K562 (cell line): ENCODE measurements at regions not wholly inside any gene's neighbourhood (a gene's known extent, or its start where the extent isn't known, plus 50 kb on each side); places are given as distances from the start of the nearest gene placed in this dataset.

ENCODE experiments used
- ATAC-seq: fragments of 200-7000 bp; cut with Tn5 transposase; 3 replicates; pipeline ENCODE4 v1.9.1; 2020; ENCODE audit warnings: moderate library complexity
- BruUV-seq: library from RNA; stranded (reverse); fragments of 400-500 nt; replicated peaks from 2 replicates; lab custom pipeline; 2021; lab: Mats Ljungman, UMichigan
- CTCF ChIA-PET: fragments of 300-600 bp; formaldehyde crosslinking; extraction: SDS; loops from one replicate; lab custom pipeline; 2021; ENCODE audit warnings: low intra/inter-chr PET ratio; lab: Yijun Ruan, JAX
- POLR2A ChIA-PET: fragments of 300-600, 350-650 bp; sonication (Branson Sonifier 250); formaldehyde crosslinking; extraction: SDS; loops from one replicate; lab custom pipeline; 2021; ENCODE audit warnings: antibody characterized with exemption, inconsistent platforms; lab: Yijun Ruan, JAX
- DNase-seq, 4 experiments: peaks; one replicate each; pipeline versions ENCODE4 v3.0.0 to v3.0.0-alpha.2; 2011 to 2018; ENCODE audit warnings: low spot score in 3 of 4, mixed read lengths in 3 of 4; ENCODE audit errors: extremely low read depth in 1 of 4
- FAIRE-seq: peaks from 2 replicates; lab custom pipeline; 2011; peaks lifted over from hg19 to GRCh38; lab: Jason Lieb, UNC
- H2AFZ ChIP-seq: 2 replicates; pipeline ENCODE4 v1.6.0; 2011; ENCODE audit warnings: low read depth, low read length, control low read depth, inconsistent platforms
- H3K27ac ChIP-seq: fragments of 200-600 bp; 3 replicates; pipeline ENCODE4 v1.8.0; 2011; ENCODE audit warnings: low read depth, mild to moderate bottlenecking, control low read depth, inconsistent platforms, low read length, moderate library complexity, mixed read lengths; ENCODE audit errors: extremely low read depth
- H3K27me3 ChIP-seq, 2 experiments: fragments of 300-600 bp in 1 of 2; 2 replicates in 1 of 2; 3 replicates in 1 of 2; pipeline versions ENCODE4 v1.6.0 to v1.8.0; 2011; ENCODE audit warnings: inconsistent platforms in 2 of 2, low read length in 2 of 2, mild to moderate bottlenecking in 1 of 2, mixed read lengths in 1 of 2, moderate library complexity in 1 of 2; ENCODE audit not compliant: control insufficient read depth in 2 of 2, insufficient read depth in 2 of 2
- H3K36me3 ChIP-seq: fragments of 300-600 bp; 3 replicates; pipeline ENCODE4 v1.8.0; 2011; ENCODE audit warnings: mild to moderate bottlenecking, low read length, inconsistent platforms; ENCODE audit not compliant: control insufficient read depth, insufficient read depth
- H3K4me1 ChIP-seq, 2 experiments: fragments of 200-600 bp in 1 of 2; replicated peaks in 1 of 2; 2 replicates in 1 of 2; 3 replicates in 1 of 2; pipeline versions ENCODE4 v1.5.1 to v1.8.0; 2011; ENCODE audit warnings: inconsistent platforms in 2 of 2, low read length in 2 of 2, mild to moderate bottlenecking in 1 of 2, mixed read lengths in 1 of 2, moderate library complexity in 1 of 2; ENCODE audit not compliant: control insufficient read depth in 2 of 2, insufficient read depth in 2 of 2
- H3K4me2 ChIP-seq: 2 replicates; pipeline ENCODE4 v1.6.1; 2011; ENCODE audit warnings: low read length, control low read depth, inconsistent platforms, mixed read lengths; ENCODE audit not compliant: insufficient read depth
- H3K4me3 ChIP-seq: fragments of 200-600 bp; sonication (generic), shearing (Covaris generic); 2 replicates; pipeline ENCODE4 v1.5.1; 2016; ENCODE audit warnings: control low read depth, inconsistent platforms
- H3K79me2 ChIP-seq: fragments of 200-600 bp; 3 replicates; pipeline ENCODE4 v1.8.0; 2011; ENCODE audit warnings: low read length, inconsistent platforms; ENCODE audit not compliant: control insufficient read depth, insufficient read depth
- H3K9ac ChIP-seq, 2 experiments: 2 replicates each; pipeline versions ENCODE4 v1.6.0 to v1.6.1; 2011; ENCODE audit warnings: low read depth in 2 of 2, low read length in 2 of 2, control low read depth in 1 of 2, inconsistent platforms in 1 of 2, mild to moderate bottlenecking in 1 of 2, mixed read lengths in 1 of 2; ENCODE audit not compliant: insufficient read depth in 1 of 2
- H3K9me1 ChIP-seq: one replicate; pipeline ENCODE4 v1.6.0; 2011; ENCODE audit warnings: inconsistent platforms, mild to moderate bottlenecking, low read length, moderate library complexity; ENCODE audit not compliant: control insufficient read depth, insufficient read depth
- H3K9me3 ChIP-seq: replicated peaks from 2 replicates; pipeline ENCODE4 v1.5.1; 2011; ENCODE audit warnings: low read depth, low read length, inconsistent platforms; ENCODE audit not compliant: control insufficient read depth, insufficient read depth
- H4K20me1 ChIP-seq: replicated peaks from 2 replicates; pipeline ENCODE4 v1.6.1; 2011; ENCODE audit warnings: low read length, inconsistent platforms, mixed read lengths; ENCODE audit not compliant: control insufficient read depth, insufficient read depth
- DMBX1 ChIP-seq: fragments of 250-450 bp; sonication (Bioruptor Pico); IDR thresholded peaks from 2 replicates; pipeline ENCODE4 v1.8.0; 2022; ENCODE audit warnings: inconsistent platforms, mild to moderate bottlenecking, moderate library complexity, borderline replicate concordance
- ELF4 ChIP-seq: fragments of 450-650 bp; formaldehyde crosslinking; IDR thresholded peaks from 2 replicates; pipeline ENCODE4 v1.4.0; 2022; ENCODE audit warnings: missing genetic modification characterization
- JUND ChIP-seq, 2 experiments: IDR thresholded peaks; 2 replicates in 1 of 2; 3 replicates in 1 of 2; pipeline ENCODE4 v1.6.1; 2011; ENCODE audit warnings: borderline replicate concordance in 2 of 2, low read depth in 2 of 2, low read length in 2 of 2, improper control_type of control experiment in 1 of 2, missing biosample characterization in 1 of 2, missing genetic modification characterization in 1 of 2, missing genetic modification reagents in 1 of 2
- KDM1A ChIP-seq, 2 experiments: fragments of 450-650 bp; IDR thresholded peaks; 2 replicates each; pipeline ENCODE4 v1.6.1; 2016; ENCODE audit warnings: mild to moderate bottlenecking in 2 of 2
- LARP7 ChIP-seq: fragments of 450-650 bp; IDR thresholded peaks from 2 replicates; pipeline ENCODE4 v1.6.1; 2016
- MAFK ChIP-seq: IDR thresholded peaks from 2 replicates; pipeline ENCODE4 v1.6.1; 2011; ENCODE audit warnings: low read length, improper control_type of control experiment
- RAD51 ChIP-seq: fragments of 450-650 bp; IDR thresholded peaks from 2 replicates; pipeline ENCODE4 v1.7.1; 2016; ENCODE audit warnings: low read depth, mild to moderate bottlenecking, borderline replicate concordance
- RFX5 ChIP-seq: IDR thresholded peaks from 2 replicates; pipeline ENCODE4 v1.6.1; 2011; ENCODE audit warnings: low read depth, mild to moderate bottlenecking, improper control_type of control experiment, low read length
- ZNF124 ChIP-seq: sonication (generic); formaldehyde crosslinking; IDR thresholded peaks from 2 replicates; pipeline ENCODE4 v1.8.1; 2022; ENCODE audit warnings: missing genetic modification reagents
- WGBS: fragments of 100-300 bp; shearing (Covaris generic); methylation state at CpG from one replicate; pipeline ENCODE4 v1.1.6; 2016; ENCODE audit warnings: low coverage, mixed read lengths; ENCODE audit not compliant: insufficient coverage; ENCODE audit errors: missing lambda C conversion rate; 5-methylcytosine and 5-hydroxymethylcytosine counted together
- in situ Hi-C: fragments of 300-500 bp; cut with MboI; formaldehyde crosslinking; loops from 4 replicates; pipeline ENCODE4 v1.15.0; 2018; ENCODE audit warnings: inconsistent platforms, mixed read lengths
- intact Hi-C: fragments of 100-400 bp; cut with micrococcal nuclease; formaldehyde crosslinking; loops from 2 replicates; pipeline ENCODE4 v1.14.2; 2022
- TF ChIP-seq, protein P1 (sequence below): sonication (generic); formaldehyde crosslinking; IDR thresholded peaks from 2 replicates; pipeline ENCODE4 v1.8.0; 2022; ENCODE audit warnings: missing genetic modification reagents, mild to moderate bottlenecking, borderline replicate concordance

DNA sequence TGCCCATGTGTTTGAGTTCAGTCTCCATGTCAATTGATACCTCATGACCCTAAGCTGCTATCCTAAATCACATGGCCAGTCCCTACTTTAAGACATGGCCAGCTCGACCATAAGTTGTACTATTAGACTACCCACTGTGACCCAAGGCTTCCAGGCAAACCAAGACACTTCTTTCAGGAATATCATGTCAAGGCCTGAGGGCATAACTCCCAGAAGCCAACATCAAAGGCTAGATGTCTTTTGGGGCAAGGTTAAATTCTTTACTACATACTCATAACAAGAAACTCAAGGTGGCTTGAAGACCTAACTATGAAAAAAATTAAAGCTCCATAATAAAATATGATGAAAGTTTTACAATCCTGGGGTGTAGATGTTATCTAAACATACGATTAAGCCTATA lies 192.9 kb upstream of the PRNP start:
- CTCF ChIA-PET, result no interaction called here
- no TSS peak for BruUV-seq
- intact Hi-C loops, result no loop called here
- Histone ChIP-seq H3K4me1 (no peaks in the 10 kb centered on the region), H3K9me3 (no peaks in the 10 kb centered on the region), H3K36me3 (no peaks in the 10 kb centered on the region), H2AFZ (no peak overlapping the region), H3K9me1 (no peaks in the 10 kb centered on the region), H3K27me3 (no peaks in the 10 kb centered on the region; a peak in 1 of 5 replicates), H3K4me3 (no peak overlapping the region), H4K20me1 (no peaks in the 10 kb centered on the region), H3K27ac (no peak overlapping the region), H3K9ac (no peak overlapping the region), H3K79me2 (no peaks in the 10 kb centered on the region), H3K4me2 (no peak overlapping the region)
- ATAC-seq (no peak), FAIRE-seq (no peak), DNase-seq (no peak)
- no peak for TF ChIP-seq RFX5
- TF ChIP-seq MAFK, result no peak
- no peak for TF ChIP-seq KDM1A (IDR thresholded peaks at IDR 0.05)
- in situ Hi-C loops, result no loop called here
- POLR2A ChIA-PET, result interaction anchor here (1.3 kb wide), 1 partner anchor 13 kb away, joined by 3 read pairs; no protein-coding TSS in a partner anchor
- 0% methylated on average over 2 of the region's 2 CpGs for WGBS

DNA sequence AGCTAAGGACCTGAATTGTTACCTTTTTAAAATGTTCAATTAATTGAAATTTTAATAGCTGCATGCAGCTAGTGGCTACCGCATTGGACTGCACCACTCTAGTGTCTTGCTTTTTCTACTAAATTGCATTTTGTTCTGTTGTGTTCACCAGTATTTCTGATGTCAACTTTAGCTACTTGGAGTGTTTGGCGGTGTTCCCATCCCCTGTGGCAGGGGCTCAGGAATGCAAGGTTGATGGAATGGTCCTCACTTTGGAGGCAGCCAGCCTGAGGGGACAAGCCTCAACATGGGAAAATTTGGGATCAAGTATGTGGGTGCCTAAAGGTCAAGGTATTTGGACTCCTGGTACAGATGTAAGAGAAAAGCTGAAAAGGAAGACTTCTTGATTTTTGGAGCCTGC lies 194.6 kb upstream of the PRNP start:
- ChIA-PET POLR2A (no interaction called here), CTCF (no interaction called here)
- DNase-seq, result no peak
- BruUV-seq, result no TSS peak
- H3K9me3 ChIP-seq, result no peaks in the 10 kb centered on the region
- intact Hi-C loops, result no loop called here
- ATAC-seq, result no peak
- no peaks in the 10 kb centered on the region for H3K9me1 ChIP-seq
- H3K9ac ChIP-seq, result no peak overlapping the region
- no peaks in the 10 kb centered on the region for H3K4me1 ChIP-seq
- TF ChIP-seq LARP7 (no peak), RAD51 (no peak), ELF4 (CRISPR knock-in tag) (no peak), ZNF124 (CRISPR knock-in tag) (no peak), DMBX1 (CRISPR knock-in tag) (no peak), JUND (IDR thresholded peaks at IDR 0.05; ENCODE audit: borderline replicate concordance, low read depth, low read length) (no peak), JUND (tag; IDR thresholded peaks at IDR 0.05; ENCODE audit: borderline replicate concordance, low read depth, low read length) (no peak)
- TF ChIP-seq, protein P1, sequence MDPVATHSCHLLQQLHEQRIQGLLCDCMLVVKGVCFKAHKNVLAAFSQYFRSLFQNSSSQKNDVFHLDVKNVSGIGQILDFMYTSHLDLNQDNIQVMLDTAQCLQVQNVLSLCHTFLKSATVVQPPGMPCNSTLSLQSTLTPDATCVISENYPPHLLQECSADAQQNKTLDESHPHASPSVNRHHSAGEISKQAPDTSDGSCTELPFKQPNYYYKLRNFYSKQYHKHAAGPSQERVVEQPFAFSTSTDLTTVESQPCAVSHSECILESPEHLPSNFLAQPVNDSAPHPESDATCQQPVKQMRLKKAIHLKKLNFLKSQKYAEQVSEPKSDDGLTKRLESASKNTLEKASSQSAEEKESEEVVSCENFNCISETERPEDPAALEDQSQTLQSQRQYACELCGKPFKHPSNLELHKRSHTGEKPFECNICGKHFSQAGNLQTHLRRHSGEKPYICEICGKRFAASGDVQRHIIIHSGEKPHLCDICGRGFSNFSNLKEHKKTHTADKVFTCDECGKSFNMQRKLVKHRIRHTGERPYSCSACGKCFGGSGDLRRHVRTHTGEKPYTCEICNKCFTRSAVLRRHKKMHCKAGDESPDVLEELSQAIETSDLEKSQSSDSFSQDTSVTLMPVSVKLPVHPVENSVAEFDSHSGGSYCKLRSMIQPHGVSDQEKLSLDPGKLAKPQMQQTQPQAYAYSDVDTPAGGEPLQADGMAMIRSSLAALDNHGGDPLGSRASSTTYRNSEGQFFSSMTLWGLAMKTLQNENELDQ (CRISPR knock-in tag), result no peak
- no peak overlapping the region for H3K4me2 ChIP-seq
- no peaks in the 10 kb centered on the region; a peak in 1 of 5 replicates for H3K27me3 ChIP-seq
- 0% methylated on average over 2 of the region's 2 CpGs for WGBS
- H3K79me2 ChIP-seq, result no peaks in the 10 kb centered on the region
- no peak for FAIRE-seq
- in situ Hi-C loops, result no loop called here
- H3K4me3 ChIP-seq, result no peak overlapping the region
- no peak overlapping the region for H2AFZ ChIP-seq
- no peak overlapping the region for H3K27ac ChIP-seq
- H3K36me3 ChIP-seq, result no peaks in the 10 kb centered on the region
- no peaks in the 10 kb centered on the region for H4K20me1 ChIP-seq
